ENCODE measurements at regions not wholly inside any gene's neighbourhood (a gene's known extent, or its start where the extent isn't known, plus 50 kb on each side); places are given as distances from the start of the nearest gene placed in this dataset.

GRCh38 chr5:111626473-111627148 is 114.3 kb upstream of the STARD4 start:
- TF ChIP-seq CTCF (conservative IDR thresholded peaks at IDR 0.05; ENCODE audit: low read depth, low read length): no peak
- no peak for TF ChIP-seq MXI1 (IDR thresholded peaks at IDR 0.05; ENCODE audit: borderline replicate concordance, low read depth, low read length)

All from IMR-90 (cell line).